DND-41 (cell line): ENCODE measurements at regions not wholly inside any gene's neighbourhood (a gene's known extent, or its start where the extent isn't known, plus 50 kb on each side); places are given as distances from the start of the nearest gene placed in this dataset.

ENCODE experiments used
- CTCF ChIP-seq: IDR thresholded peaks from 2 replicates; pipeline ENCODE4 v1.5.1; 2012; ENCODE audit warnings: borderline replicate concordance, low read length, moderate library complexity, mild to moderate bottlenecking; ENCODE audit not compliant: poor library complexity, severe bottlenecking; ENCODE audit errors: extremely low read depth
- EZH2 ChIP-seq: IDR thresholded peaks from 3 replicates; pipeline ENCODE4 v1.6.1; 2012; ENCODE audit warnings: borderline replicate concordance, low read depth, mild to moderate bottlenecking, moderate library complexity, low read length, inconsistent platforms; ENCODE audit not compliant: severe bottlenecking

- TF ChIP-seq CTCF (no peak), EZH2 (no peak)
Observed at GRCh38 chr10:10917031-10917430, 100.6 kb upstream of the CELF2 start.
